Amygdala (tissue), 56 donors: ENCODE measurements at regions not wholly inside any gene's neighbourhood (a gene's known extent, or its start where the extent isn't known, plus 50 kb on each side); places are given as distances from the start of the nearest gene placed in this dataset.
A peak's percentile ranks its signal among the peaks of the same experiment; 100 is the strongest.

Experiments used
- DNase-seq, 56 donors: peaks; one replicate each; lab custom pipeline; 2025; lab: John Stamatoyannopoulos, UW

- DNase-seq: no peak
These were observed 584.1 kb downstream of the AJAP1 start for GRCh38 chr1:5238351-5239130.

GRCh38 chr1:5235355-5235899 is 581.0 kb downstream of the AJAP1 start:
- no peak for DNase-seq

- DNase-seq: no peak
These were observed 578.1 kb downstream of the AJAP1 start for GRCh38 chr1:5232537-5232936.

GRCh38 chr1:5231541-5232315 is 577.3 kb downstream of the AJAP1 start:
- DNase-seq: no peak

- DNase-seq: no peak
These were observed 572.7 kb downstream of the AJAP1 start for GRCh38 chr1:5227114-5227513.

- no peak for DNase-seq
These were observed 571.6 kb downstream of the AJAP1 start for GRCh38 chr1:5225707-5226704.

DNA sequence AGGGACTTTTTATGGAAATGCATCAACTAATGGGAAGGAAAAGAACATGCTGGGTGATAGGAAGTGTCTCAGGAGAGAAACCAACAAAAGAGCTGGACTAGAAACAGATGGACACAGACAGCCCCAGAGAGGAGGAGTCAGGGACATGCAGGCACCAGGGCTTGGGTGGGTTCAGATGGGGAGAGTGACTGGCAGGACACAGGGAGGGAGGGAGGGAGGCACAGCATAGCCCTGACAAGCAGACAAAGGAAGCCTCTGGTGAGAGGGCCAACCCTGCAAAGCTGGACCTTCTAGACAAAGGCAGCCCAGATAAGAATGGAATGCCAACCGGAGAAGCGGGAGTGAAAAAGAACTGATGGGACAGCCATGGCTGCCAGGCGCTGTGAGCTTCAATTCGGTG is 568.8 kb downstream of the AJAP1 start:
- DNase-seq: peak in 27 of 56 donors; percentile 3 to 62 (median 32)

DNA sequence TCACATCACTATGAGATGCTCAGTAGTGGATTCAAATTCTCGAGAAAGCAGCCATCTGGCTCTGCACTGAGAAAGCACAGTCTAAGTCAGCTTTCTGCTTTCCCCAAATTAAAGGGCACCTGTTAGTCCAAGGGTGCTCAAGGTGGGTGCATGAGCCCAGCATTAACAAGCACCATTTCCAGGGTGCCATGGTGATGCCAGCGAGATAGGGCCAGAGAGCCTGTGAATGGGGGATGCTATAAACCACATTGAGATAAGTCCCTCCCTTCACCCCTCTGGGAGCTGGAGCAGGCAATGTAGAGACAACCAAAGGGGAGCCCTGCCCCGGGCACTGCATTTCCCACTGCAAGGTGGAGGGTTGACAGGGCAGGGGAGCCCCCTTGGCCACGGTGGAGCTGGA is 568.2 kb downstream of the AJAP1 start:
- DNase-seq: no peak

DNA sequence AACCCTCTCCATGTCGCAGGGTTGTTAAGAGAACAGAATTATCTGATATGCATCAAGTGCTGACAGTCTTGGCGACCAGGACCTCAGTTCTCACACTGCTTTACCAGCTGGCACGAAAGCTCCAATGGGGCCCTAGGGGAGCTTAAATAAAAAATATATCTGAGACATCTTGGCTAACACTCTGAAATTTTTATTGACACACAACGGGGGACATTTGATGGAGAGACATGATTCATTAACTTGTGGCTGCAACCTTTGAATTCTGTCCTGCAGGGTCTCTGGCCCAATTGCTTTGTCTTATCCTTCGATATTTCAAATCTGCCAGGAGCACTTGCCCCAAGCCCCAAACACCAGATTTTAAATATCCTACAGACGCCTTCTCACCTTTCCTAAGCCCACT is 567.0 kb downstream of the AJAP1 start:
- peak in 1 of 56 donors; percentile 26 for DNase-seq

- peak in 4 of 56 donors; percentile 11 to 31 (median 21) for DNase-seq
These were observed 566.4 kb downstream of the AJAP1 start for GRCh38 chr1:5220821-5221220.

- DNase-seq: no peak
These were observed 566.0 kb downstream of the AJAP1 start for GRCh38 chr1:5220421-5220820.

DNA sequence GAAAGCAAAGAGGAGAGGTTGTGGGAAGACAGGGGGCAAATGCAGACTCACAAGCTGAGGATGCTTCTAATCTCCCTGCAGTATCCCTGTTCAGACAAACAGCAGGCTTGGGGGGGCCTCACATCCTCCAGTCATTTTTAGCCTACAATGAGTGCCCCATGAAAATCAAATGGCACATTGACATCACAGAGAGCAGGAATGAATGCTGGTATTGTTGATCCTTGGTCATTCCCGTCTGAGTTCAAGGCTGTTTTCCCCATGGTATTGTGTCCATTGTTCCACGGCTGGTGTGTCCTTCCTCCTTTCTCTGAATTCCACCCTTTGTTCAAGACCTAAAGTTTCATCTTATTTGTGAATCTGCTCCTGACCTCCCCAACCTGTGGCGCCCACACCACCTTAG is 545.6 kb downstream of the AJAP1 start:
- peak in 20 of 56 donors; percentile 1 to 63 (median 22) for DNase-seq

- no peak for DNase-seq
These were observed 543.9 kb downstream of the AJAP1 start for GRCh38 chr1:5198328-5198727.

GRCh38 chr1:5191470-5191869 is 537.1 kb downstream of the AJAP1 start:
- no peak for DNase-seq

DNA sequence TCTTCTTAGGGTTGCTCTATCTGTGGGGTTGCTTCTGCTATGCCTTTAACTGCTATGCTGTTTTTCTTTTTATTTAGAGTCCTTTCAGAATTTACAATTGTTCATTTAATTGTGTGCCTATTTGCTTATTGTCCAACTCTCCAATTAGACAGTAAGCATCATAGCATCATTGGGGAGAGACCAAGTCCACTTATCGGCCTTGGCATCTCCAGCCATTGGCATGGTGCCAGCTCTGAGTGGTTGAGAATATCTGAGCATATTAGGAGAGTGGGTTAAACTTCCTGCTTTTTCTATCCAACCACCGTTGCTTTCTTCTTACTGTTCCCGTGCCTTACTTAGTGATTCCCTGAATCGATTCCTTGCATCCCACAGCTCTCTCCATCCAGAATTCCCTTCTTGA is 535.0 kb downstream of the AJAP1 start:
- no peak for DNase-seq

GRCh38 chr1:5165762-5166161 is 511.4 kb downstream of the AJAP1 start:
- DNase-seq: no peak

DNA sequence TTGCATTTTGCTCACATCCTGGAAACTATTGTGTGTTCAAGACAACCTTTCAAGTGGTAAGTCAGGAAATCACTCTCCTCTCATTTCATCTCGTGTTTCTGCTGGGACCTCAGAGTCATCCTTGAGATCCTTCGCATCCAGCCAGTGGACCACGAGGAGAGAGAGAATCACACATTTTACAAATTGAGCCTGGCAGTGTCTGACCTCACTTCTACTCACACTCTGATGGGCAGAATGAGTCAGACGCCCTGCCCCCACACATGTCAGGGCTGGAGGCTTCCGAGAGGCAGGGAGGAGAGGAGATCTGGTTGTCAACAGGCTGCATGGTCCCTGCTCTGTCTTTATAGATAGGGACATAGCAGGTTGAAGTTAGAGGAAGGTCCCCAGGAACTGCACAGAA is 509.7 kb downstream of the AJAP1 start:
- DNase-seq: no peak

DNA sequence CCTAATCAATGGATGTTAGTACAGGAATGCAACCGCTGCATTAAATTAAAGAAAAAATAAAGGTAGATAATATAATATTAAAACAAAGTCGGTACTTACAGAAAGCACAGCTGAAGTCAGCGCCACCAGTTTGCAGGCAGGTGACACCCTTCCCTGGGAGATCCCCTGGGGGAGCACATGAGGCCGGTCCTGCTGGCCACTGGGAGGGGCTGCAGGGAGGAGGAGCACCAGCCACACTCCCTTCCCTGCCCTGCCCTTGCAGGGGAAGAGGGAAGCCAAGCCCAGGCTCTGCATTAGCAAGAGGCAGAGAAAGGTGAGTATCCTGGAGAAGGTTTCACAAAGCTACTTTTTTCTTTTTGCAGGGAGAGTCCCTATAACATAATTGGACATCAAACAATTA is 507.0 kb downstream of the AJAP1 start:
- DNase-seq: no peak

GRCh38 chr1:5157175-5157574 is 502.8 kb downstream of the AJAP1 start:
- DNase-seq: no peak

- peak in 1 of 56 donors; percentile 1 for DNase-seq
These were observed 502.2 kb downstream of the AJAP1 start for GRCh38 chr1:5156416-5157120.
